Mucosa of gallbladder (tissue), 1 donor: ENCODE measurements at regions not wholly inside any gene's neighbourhood (a gene's known extent, or its start where the extent isn't known, plus 50 kb on each side); places are given as distances from the start of the nearest gene placed in this dataset.
"Not testable (repeated sequence)": the region's sequence is repeated elsewhere in the genome, so short reads cannot be mapped to it uniquely, and the experiment has no call there.

Experiments used
- DNase-seq: peaks from one replicate; pipeline ENCODE4 v3.0.0-alpha.2; 2020; ENCODE audit warnings: low spot score
- donor health status: DM: no; HTN: no; CAD: no.

DNA sequence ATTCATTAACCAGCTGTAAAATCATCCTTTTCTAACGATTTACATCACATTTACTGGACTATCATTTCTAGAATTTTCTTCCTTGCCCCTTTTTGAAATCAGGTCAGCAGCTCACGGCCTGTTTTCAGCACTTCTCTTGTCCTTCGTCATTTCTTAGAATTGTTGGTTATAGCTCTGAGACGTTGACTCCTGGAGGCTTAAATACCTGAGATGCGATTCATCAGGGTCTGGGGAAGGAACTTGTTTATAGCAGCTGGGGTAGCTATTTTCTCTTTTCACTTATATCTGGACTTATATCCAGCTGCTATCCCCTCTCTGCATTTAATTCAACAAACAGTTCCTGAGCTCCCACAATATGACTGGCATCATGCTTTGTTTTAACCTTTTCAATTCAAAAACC, 338.7 kb upstream of the TNRC6C start:
- no peak for DNase-seq

GRCh38 chr17:77620282-77620681, 338.2 kb upstream of the TNRC6C start:
- no peak for DNase-seq

GRCh38 chr17:77622084-77622483, 336.4 kb upstream of the TNRC6C start:
- DNase-seq, result not testable (repeated sequence)

DNA sequence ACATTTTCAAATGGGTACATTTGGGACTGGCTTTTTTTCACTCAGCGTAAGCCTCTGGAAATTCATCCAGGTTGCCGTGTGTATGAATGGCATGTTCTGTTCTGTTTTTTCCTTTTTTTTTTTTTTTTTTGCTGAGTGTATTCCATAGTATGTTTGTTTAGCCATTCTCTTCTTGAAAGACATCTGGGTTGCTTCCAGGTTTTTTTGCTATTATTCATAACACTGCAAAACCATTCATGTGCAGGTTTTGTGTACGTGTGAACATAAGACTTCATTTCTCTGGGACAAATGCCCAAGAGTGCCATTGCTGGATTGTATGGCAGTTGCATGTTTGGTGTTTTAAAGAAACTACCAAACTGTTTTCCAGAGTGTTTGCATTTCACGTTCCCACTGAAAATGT, 335.9 kb upstream of the TNRC6C start:
- no peak for DNase-seq

GRCh38 chr17:77623321-77623720, 335.2 kb upstream of the TNRC6C start:
- not testable (repeated sequence) for DNase-seq

DNA sequence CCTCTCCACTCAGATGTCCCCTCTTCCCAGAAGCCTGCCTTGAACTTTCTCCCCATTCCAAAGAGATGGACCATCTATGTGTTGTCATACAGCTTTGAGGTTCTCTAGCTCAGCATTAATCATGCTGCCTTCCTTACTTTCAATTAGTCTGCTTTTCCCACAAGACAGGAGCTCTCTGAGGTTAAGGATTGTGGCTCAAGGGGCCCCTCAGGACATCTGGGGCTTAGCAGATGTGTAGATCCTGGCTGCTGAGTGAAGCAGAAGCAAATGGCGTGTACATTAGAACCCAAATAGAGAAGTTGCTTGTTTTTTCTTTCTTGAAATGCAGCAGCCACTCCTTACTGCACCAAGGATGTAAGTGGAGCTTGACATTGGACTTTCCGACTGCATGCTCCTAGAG, 330.5 kb upstream of the TNRC6C start:
- no peak for DNase-seq

GRCh38 chr17:77629284-77629683, 329.2 kb upstream of the TNRC6C start:
- not testable (repeated sequence) for DNase-seq

DNA sequence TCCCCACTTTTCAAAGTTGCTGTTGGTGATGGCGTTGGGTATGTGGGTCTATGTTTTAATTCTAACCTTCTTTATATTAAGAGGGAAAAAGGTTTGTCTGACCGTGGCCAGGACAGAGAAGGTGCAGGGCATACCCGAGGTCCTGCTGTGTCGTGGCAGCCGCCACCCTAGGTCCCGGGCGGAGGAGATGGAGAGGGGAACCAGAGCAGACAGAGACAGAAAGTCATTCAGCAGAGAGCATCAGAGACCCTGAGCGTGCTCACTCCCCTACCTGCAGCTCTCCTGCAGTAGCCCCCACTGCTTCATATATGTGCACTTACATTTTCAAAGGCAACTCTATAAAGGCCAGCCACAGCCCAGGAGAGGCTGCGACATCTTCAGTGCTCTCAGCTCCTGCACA, 327.2 kb upstream of the TNRC6C start:
- no peak for DNase-seq

- DNase-seq, result no peak
Measured at GRCh38 chr17:77632619-77633018, 325.9 kb upstream of the TNRC6C start.

DNA sequence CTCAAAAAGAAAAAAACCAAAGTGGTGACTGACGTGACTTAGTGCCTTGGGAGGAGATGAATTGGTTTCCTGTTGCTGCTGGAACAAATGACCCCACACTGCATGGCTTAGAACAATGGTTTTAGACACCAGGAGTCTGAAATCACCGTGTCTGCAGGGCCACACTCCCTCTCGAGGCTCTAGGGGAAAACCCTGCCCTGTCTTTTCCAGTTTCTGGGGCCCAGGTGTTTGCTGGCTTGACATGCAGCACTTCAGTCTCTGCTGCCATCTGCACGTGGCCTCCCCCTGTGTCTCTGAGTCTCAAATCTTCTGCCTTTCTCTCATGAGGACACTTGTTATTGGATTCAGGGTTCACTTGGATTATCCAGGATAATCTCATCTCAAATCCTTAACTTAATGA, 323.8 kb upstream of the TNRC6C start:
- DNase-seq, result no peak

GRCh38 chr17:77635176-77635575, 323.3 kb upstream of the TNRC6C start:
- DNase-seq, result no peak

DNA sequence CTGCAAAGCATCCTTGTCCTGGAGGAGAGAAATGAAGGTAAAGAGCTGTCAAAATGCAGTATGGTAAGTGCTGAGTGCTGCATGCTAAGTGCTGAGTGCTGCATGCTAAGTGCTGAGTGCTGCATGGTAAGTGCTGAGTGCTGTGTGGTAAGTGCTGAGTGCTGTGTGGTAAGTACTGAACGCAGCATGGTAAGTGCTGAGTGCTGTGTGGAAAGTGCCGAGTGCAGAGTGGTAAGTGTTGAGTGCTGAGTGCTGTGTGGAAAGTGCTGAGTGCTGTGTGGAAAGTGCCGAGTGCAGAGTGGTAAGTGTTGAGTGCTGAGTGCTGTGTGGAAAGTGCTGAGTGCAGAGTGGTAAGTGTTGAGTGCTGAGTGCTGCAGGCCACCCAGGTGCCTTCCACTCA, 322.7 kb upstream of the TNRC6C start:
- DNase-seq, result not testable (repeated sequence)

GRCh38 chr17:77636835-77637817, 321.4 kb upstream of the TNRC6C start:
- no peak for DNase-seq

GRCh38 chr17:77637818-77638575, 320.5 kb upstream of the TNRC6C start:
- DNase-seq, result no peak

GRCh38 chr17:77640252-77640651, 318.3 kb upstream of the TNRC6C start:
- no peak for DNase-seq

DNA sequence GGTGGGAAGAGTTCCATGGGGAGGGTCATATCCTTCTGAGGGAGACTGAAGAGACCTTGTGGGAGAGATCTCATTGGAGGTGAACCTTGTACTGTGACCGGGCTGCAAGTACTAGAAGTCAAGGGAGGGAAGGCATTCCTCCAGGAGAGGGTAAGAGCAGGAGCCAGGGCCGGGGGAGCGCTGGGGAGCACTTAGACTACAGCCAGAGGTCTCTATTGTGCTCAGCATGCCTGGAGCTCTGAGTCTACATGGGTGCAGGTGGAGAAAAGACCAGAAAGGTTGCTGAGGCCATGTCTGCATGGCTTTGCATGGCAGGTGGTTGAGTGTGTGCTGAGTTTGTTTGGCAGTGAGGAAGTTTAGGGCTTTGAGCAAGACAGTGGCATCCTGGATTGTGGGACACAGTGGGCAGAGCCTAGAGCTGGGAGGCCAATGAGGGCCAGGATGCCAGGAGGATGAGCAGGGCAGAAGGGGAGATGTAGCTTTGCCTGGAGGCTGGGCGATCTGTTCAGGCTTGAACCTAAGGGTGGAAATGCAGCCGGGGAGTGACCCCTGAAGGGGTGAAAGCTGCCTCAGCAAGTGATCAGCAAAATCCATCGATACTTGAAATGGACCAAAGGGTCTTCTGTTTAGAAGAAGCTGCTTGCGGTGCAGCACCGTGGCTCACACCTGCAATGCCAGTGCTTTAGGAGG, 317.4 kb upstream of the TNRC6C start:
- DNase-seq, result no peak

- no peak for DNase-seq
Measured at GRCh38 chr17:77641718-77642117, 316.8 kb upstream of the TNRC6C start.

- no peak for DNase-seq
Measured at GRCh38 chr17:77644181-77645071, 314.1 kb upstream of the TNRC6C start.

GRCh38 chr17:77645072-77646045, 313.1 kb upstream of the TNRC6C start:
- DNase-seq, result no peak

DNA sequence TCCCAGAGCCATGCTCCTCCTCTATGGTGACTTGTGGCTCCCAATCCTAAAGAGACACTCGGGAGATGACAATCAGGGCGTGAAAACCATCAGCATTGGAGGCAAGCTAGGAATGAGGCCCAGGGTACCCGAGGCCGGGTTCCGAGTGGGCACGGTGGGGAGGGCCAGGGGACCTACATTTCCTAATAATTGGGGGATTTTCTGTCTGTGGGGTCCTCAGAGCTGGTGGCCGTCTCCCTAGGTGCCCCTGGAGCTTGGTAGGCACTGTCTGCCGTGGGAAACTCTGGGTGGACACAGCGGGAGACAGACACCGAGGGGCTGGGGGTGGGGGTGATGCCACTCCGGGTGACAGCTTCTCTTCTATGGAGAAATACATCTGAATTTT, 312.5 kb upstream of the TNRC6C start:
- DNase-seq, result no peak
